PC-9 (cell line): ENCODE measurements at regions not wholly inside any gene's neighbourhood (a gene's known extent, or its start where the extent isn't known, plus 50 kb on each side); places are given as distances from the start of the nearest gene placed in this dataset.

Experiments
- BruUV-seq: library from RNA; stranded (reverse); fragments of 400-500 nt; replicated peaks from 2 replicates; lab custom pipeline; 2021; lab: Mats Ljungman, UMichigan
- CTCF ChIA-PET: fragments of 300-600 bp; sonication (Branson Sonifier 250); formaldehyde crosslinking; loops from one replicate; lab custom pipeline; 2022; ENCODE audit warnings: antibody characterized with exemption; lab: Charles Lee
- POLR2A ChIA-PET: fragments of 300-600 bp; sonication (Branson Sonifier 250); formaldehyde crosslinking; loops from one replicate; lab custom pipeline; 2022; ENCODE audit warnings: antibody characterized with exemption; ENCODE audit not compliant: unreplicated experiment; lab: Charles Lee
- DNase-seq, 2 experiments: peaks; one replicate each; pipeline versions ENCODE4 v3.0.0 to v3.0.0-alpha.2; 2015 to 2022; ENCODE audit warnings: mixed read lengths in 1 of 2
- H2AFZ ChIP-seq: fragments of 200-600 bp; sonication (generic); 2 replicates; pipeline ENCODE4 v1.8.1; 2017; ENCODE audit warnings: antibody characterized with exemption
- H3F3A ChIP-seq: fragments of 200-600 bp; sonication (generic); 2 replicates; pipeline ENCODE4 v1.8.1; 2017; ENCODE audit warnings: antibody characterized with exemption, mild to moderate bottlenecking, low read depth; ENCODE audit not compliant: insufficient read depth
- H3K27ac ChIP-seq: fragments of 200-600 bp; sonication (generic); 2 replicates; pipeline ENCODE4 v1.6.1; 2016; ENCODE audit warnings: mixed run types
- H3K27me3 ChIP-seq: fragments of 200-600 bp; sonication (generic); 2 replicates; pipeline ENCODE4 v1.6.1; 2016; ENCODE audit warnings: low read depth, mixed run types; ENCODE audit not compliant: insufficient read depth
- H3K36me3 ChIP-seq: fragments of 200-600 bp; sonication (generic); 2 replicates; pipeline ENCODE4 v1.6.1; 2016; ENCODE audit warnings: low read depth, mixed run types
- H3K4me1 ChIP-seq: fragments of 200-600 bp; sonication (generic); replicated peaks from 2 replicates; pipeline ENCODE4 v1.6.1; 2016; ENCODE audit warnings: mixed run types; ENCODE audit not compliant: insufficient read depth
- H3K4me2 ChIP-seq: fragments of 200-600 bp; sonication (generic); 2 replicates; pipeline ENCODE4 v1.6.1; 2017; ENCODE audit warnings: mixed run types
- H3K4me3 ChIP-seq: fragments of 200-600 bp; sonication (generic); 2 replicates; pipeline ENCODE4 v1.6.1; 2016; ENCODE audit warnings: mixed run types
- H3K79me2 ChIP-seq: fragments of 200-600 bp; sonication (generic); 2 replicates; pipeline ENCODE4 v1.6.1; 2017; ENCODE audit warnings: low read depth, mixed run types
- H3K9me2 ChIP-seq: fragments of 200-600 bp; sonication (generic); 2 replicates; pipeline ENCODE4 v1.8.1; 2017; ENCODE audit warnings: mild to moderate bottlenecking; ENCODE audit not compliant: insufficient read depth
- H3K9me3 ChIP-seq: fragments of 200-600 bp; sonication (generic); 2 replicates; pipeline ENCODE4 v1.8.1; 2016; ENCODE audit warnings: low read depth; ENCODE audit not compliant: insufficient read depth
- H4K20me1 ChIP-seq: fragments of 200-600 bp; sonication (generic); 2 replicates; pipeline ENCODE4 v1.8.1; 2017; ENCODE audit not compliant: insufficient read depth
- CTCF ChIP-seq: fragments of 200-600 bp; sonication (generic); conservative IDR thresholded peaks from 2 replicates; pipeline ENCODE4 v1.6.1; 2017; ENCODE audit warnings: mixed run types, antibody characterized with exemption, mild to moderate bottlenecking, moderate library complexity
- EZH2 ChIP-seq: fragments of 200-600 bp; sonication (generic); IDR thresholded peaks from 2 replicates; pipeline ENCODE4 v1.8.0; 2017; ENCODE audit warnings: antibody characterized with exemption, low read depth
- intact Hi-C: fragments of 100-400 bp; cut with micrococcal nuclease; formaldehyde crosslinking; loops from one replicate; pipeline ENCODE4 v1.10.0; 2022; ENCODE audit not compliant: unreplicated experiment

DNA sequence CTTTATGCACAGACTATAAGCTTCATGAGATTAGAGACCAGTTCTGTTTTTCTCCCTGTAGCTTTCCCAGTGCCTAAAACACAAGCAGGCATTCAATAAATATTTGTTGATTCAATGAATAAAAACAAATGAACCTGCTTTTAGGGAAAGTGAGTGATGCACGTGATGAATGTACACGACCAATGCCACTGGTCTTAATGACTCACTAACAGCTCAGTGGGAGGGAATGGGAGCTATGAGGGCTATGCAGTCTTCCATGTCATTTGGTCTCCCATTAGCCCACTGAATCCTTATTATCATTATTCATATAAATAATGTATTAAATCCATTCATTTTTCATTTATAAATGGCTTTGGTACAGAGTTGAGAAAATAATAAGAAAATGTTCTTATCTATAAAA lies 247.4 kb downstream of the FBXO8 start:
- BruUV-seq: no TSS peak
- ChIA-PET CTCF (no interaction called here), POLR2A (no interaction called here)
- no peak for DNase-seq
- Histone ChIP-seq H3K36me3 (no peaks in the 10 kb centered on the region), H3F3A (no peaks in the 10 kb centered on the region), H3K9me2 (no peaks in the 10 kb centered on the region), H3K4me2 (no peak overlapping the region), H2AFZ (no peak overlapping the region), H4K20me1 (no peaks in the 10 kb centered on the region), H3K27ac (no peak overlapping the region), H3K4me1 (no peaks in the 10 kb centered on the region), H3K4me3 (no peak overlapping the region), H3K27me3 (no peaks in the 10 kb centered on the region), H3K9me3 (no peaks in the 10 kb centered on the region), H3K79me2 (no peaks in the 10 kb centered on the region)
- TF ChIP-seq EZH2 (no peak), CTCF (no peak)
- intact Hi-C loops: no loop called here

GRCh38 chr4:174023641-174024040 lies 259.8 kb downstream of the FBXO8 start:
- H4K20me1 ChIP-seq: no peaks in the 10 kb centered on the region
- no peaks in the 10 kb centered on the region for H3K79me2 ChIP-seq
- BruUV-seq: no TSS peak
- H3K27ac ChIP-seq: no peak overlapping the region
- no peaks in the 10 kb centered on the region for H3K36me3 ChIP-seq
- H3K4me1 ChIP-seq: no peaks in the 10 kb centered on the region
- no peaks in the 10 kb centered on the region for H3K27me3 ChIP-seq
- no peak for DNase-seq
- no peak overlapping the region for H3K4me3 ChIP-seq
- no peak for TF ChIP-seq EZH2
- POLR2A ChIA-PET: no interaction called here
- no peaks in the 10 kb centered on the region for H3F3A ChIP-seq
- intact Hi-C loops: no loop called here
- H3K4me2 ChIP-seq: no peak overlapping the region
- no peaks in the 10 kb centered on the region for H3K9me2 ChIP-seq
- no peaks in the 10 kb centered on the region for H3K9me3 ChIP-seq
- no peak overlapping the region for H2AFZ ChIP-seq
- CTCF ChIA-PET: no interaction called here

GRCh38 chr4:174018236-174018635 lies 265.2 kb downstream of the FBXO8 start:
- POLR2A ChIA-PET: no interaction called here
- no peak for DNase-seq
- H3K4me3 ChIP-seq: no peak overlapping the region
- intact Hi-C loops: no loop called here
- no peaks in the 10 kb centered on the region for H4K20me1 ChIP-seq
- TF ChIP-seq EZH2: no peak
- no peak for TF ChIP-seq CTCF
- H3K4me1 ChIP-seq: no peaks in the 10 kb centered on the region
- no peaks in the 10 kb centered on the region for H3K9me3 ChIP-seq
- H2AFZ ChIP-seq: no peak overlapping the region
- CTCF ChIA-PET: no interaction called here
- no peaks in the 10 kb centered on the region for H3K79me2 ChIP-seq
- H3F3A ChIP-seq: no peaks in the 10 kb centered on the region
- no peaks in the 10 kb centered on the region for H3K9me2 ChIP-seq
- no peak overlapping the region for H3K4me2 ChIP-seq
- no peaks in the 10 kb centered on the region for H3K36me3 ChIP-seq
- H3K27ac ChIP-seq: no peak overlapping the region
- no peaks in the 10 kb centered on the region for H3K27me3 ChIP-seq
- BruUV-seq: no TSS peak

- intact Hi-C loops: no loop called here
- no peak for TF ChIP-seq EZH2
- TF ChIP-seq CTCF: no peak
- ChIA-PET CTCF (no interaction called here), POLR2A (no interaction called here)
- Histone ChIP-seq H3K4me3 (no peak overlapping the region), H3K4me1 (no peaks in the 10 kb centered on the region), H2AFZ (no peak overlapping the region), H3K27me3 (no peaks in the 10 kb centered on the region), H4K20me1 (no peaks in the 10 kb centered on the region), H3F3A (no peaks in the 10 kb centered on the region), H3K9me2 (no peaks in the 10 kb centered on the region), H3K79me2 (no peaks in the 10 kb centered on the region), H3K9me3 (no peaks in the 10 kb centered on the region), H3K27ac (no peak overlapping the region), H3K36me3 (no peaks in the 10 kb centered on the region), H3K4me2 (no peak overlapping the region)
- no peak for DNase-seq
- BruUV-seq: no TSS peak
These were observed 267.2 kb downstream of the FBXO8 start for GRCh38 chr4:174016251-174016650.
